ENCODE measurements at regions not wholly inside any gene's neighbourhood (a gene's known extent, or its start where the extent isn't known, plus 50 kb on each side); places are given as distances from the start of the nearest gene placed in this dataset.

DNA sequence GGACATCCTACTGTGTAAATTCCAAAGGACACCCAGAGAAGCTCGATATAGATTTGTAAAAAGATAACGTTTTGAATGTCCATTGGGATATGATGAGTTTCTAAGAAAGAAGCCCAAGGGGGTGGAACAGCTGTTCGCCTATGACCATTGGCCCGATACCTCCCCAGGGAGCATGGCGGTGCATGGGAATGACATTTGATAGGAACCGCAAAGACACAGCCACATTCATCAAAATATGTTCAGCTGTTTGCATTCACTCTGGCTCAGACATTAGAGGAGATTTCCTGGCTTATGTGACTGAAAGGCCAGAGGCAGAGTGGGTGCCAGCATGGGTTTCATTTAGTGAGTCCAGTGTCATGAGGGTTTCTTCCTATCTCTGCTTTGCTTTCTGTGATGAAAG lies 56.0 kb upstream of the BAIAP2L1 start:
- no peaks in the 10 kb centered on the region for H3K36me3 ChIP-seq
- no peaks in the 10 kb centered on the region for H3K27me3 ChIP-seq
- H3K9me3 ChIP-seq, result peaks cover 0 to 13% (median 0%) of the 10 kb centered on the region in 4 donors
- no peak overlapping the region for H3K27ac ChIP-seq
- WGBS, 2 donors, result 73 to 75% methylated on average over 6 of the region's 6 CpGs
- H3K4me1 ChIP-seq, result no peaks in the 10 kb centered on the region
- H3K4me3 ChIP-seq, result no peak overlapping the region
- TF ChIP-seq, protein P1, sequence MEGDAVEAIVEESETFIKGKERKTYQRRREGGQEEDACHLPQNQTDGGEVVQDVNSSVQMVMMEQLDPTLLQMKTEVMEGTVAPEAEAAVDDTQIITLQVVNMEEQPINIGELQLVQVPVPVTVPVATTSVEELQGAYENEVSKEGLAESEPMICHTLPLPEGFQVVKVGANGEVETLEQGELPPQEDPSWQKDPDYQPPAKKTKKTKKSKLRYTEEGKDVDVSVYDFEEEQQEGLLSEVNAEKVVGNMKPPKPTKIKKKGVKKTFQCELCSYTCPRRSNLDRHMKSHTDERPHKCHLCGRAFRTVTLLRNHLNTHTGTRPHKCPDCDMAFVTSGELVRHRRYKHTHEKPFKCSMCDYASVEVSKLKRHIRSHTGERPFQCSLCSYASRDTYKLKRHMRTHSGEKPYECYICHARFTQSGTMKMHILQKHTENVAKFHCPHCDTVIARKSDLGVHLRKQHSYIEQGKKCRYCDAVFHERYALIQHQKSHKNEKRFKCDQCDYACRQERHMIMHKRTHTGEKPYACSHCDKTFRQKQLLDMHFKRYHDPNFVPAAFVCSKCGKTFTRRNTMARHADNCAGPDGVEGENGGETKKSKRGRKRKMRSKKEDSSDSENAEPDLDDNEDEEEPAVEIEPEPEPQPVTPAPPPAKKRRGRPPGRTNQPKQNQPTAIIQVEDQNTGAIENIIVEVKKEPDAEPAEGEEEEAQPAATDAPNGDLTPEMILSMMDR (IDR thresholded peaks at IDR 0.05), result no peak
- no peak for TF ChIP-seq EP300 (IDR thresholded peaks at IDR 0.05)
- no peak for TF ChIP-seq POLR2A (IDR thresholded peaks at IDR 0.05)
- no peak for DNase-seq (ENCODE audit: low spot score in 2 of 2)

DNA sequence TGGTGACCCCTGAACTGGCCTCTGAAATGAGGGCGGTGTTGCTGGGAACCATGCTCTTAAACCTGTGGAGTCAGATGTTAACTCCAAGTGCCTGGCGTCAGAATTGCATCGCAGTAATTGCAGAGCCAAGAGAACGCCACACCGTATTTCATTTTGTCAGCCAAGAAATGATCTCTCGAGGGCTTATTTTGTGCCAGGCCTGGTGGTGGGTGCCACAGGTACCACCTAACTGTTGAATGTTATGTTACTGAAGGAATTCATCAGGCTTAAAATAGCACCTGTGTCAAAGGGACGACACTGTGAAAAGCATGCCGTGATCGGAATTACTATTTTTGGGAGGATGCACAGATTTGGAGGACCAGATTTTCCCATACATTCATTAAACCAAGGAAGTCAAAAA lies 51.9 kb upstream of the BAIAP2L1 start:
- H3K4me3 ChIP-seq, result no peak overlapping the region
- 91 to 92% methylated on average over 9 of the region's 9 CpGs for WGBS, 2 donors
- H3K9me3 ChIP-seq, result peaks cover 0 to 16% (median 0%) of the 10 kb centered on the region in 4 donors
- no peaks in the 10 kb centered on the region for H3K27me3 ChIP-seq
- no peak overlapping the region for H3K27ac ChIP-seq
- TF ChIP-seq EP300 (IDR thresholded peaks at IDR 0.05), result no peak
- TF ChIP-seq, protein P1 (IDR thresholded peaks at IDR 0.05), result no peak
- no peaks in the 10 kb centered on the region for H3K4me1 ChIP-seq
- H3K36me3 ChIP-seq, result no peaks in the 10 kb centered on the region
- no peak for DNase-seq (ENCODE audit: low spot score in 2 of 2)

All from tibial nerve (tissue), 4 donors.